Fibroblast of pulmonary artery (primary cell): ENCODE measurements at regions not wholly inside any gene's neighbourhood (a gene's known extent, or its start where the extent isn't known, plus 50 kb on each side); places are given as distances from the start of the nearest gene placed in this dataset.

Experiments
- DNase-seq: peaks from one replicate; pipeline ENCODE4 v3.0.0-alpha.2; 2010; ENCODE audit warnings: low read depth
- H3K4me3 ChIP-seq: replicated peaks from 2 replicates; pipeline ENCODE4 v1.5.1; 2011; ENCODE audit warnings: low read depth, mild to moderate bottlenecking, control low read depth, low read length, moderate library complexity
- TF ChIP-seq, protein P1 (sequence below): IDR thresholded peaks from 2 replicates; pipeline ENCODE4 v1.5.1; 2011; ENCODE audit warnings: mild to moderate bottlenecking, control low read depth, low read length, inconsistent platforms; ENCODE audit errors: missing control alignments

DNA sequence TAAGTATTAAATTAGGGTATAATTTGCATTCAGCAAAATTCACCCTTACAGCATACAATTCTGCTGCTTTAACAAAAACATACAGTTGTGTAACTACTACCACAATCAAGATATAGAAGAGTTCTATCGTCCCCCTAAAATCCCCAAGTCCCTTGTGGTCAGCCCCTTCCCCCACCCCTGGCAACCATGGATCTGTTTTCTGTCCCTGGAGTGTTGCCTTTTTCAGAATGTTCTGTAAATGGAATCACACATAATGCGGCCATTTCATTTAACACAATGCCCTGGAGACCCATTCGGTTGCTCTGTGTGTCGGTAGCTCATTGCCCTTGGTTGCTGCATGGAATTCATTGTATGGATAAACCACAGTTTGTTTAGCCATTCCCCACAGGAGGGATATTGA, 190.2 kb downstream of the IRX5 start:
- TF ChIP-seq, protein P1, sequence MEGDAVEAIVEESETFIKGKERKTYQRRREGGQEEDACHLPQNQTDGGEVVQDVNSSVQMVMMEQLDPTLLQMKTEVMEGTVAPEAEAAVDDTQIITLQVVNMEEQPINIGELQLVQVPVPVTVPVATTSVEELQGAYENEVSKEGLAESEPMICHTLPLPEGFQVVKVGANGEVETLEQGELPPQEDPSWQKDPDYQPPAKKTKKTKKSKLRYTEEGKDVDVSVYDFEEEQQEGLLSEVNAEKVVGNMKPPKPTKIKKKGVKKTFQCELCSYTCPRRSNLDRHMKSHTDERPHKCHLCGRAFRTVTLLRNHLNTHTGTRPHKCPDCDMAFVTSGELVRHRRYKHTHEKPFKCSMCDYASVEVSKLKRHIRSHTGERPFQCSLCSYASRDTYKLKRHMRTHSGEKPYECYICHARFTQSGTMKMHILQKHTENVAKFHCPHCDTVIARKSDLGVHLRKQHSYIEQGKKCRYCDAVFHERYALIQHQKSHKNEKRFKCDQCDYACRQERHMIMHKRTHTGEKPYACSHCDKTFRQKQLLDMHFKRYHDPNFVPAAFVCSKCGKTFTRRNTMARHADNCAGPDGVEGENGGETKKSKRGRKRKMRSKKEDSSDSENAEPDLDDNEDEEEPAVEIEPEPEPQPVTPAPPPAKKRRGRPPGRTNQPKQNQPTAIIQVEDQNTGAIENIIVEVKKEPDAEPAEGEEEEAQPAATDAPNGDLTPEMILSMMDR: no peak
- no peak overlapping the region for H3K4me3 ChIP-seq
- DNase-seq: no peak

DNA sequence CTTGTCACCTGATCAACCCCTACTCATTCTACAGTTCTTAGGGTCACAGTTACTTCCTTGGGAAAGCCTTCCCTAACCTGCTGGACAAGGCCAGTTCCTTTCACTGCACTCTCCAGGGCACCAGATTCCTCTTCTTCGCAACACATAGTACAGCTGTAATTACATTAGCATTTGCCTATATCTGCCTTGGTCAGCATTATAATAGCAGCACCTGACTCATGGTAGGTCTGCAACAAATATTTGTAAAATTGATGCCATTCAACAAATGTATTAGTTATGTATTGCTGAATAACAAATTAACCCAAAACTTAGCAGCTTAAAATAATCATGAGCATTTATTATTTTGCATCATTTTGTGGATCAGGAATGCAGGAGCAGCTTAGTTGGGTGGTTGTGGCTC, 193.0 kb downstream of the IRX5 start:
- no peak overlapping the region for H3K4me3 ChIP-seq
- DNase-seq: no peak
- TF ChIP-seq, protein P1: no peak

DNA sequence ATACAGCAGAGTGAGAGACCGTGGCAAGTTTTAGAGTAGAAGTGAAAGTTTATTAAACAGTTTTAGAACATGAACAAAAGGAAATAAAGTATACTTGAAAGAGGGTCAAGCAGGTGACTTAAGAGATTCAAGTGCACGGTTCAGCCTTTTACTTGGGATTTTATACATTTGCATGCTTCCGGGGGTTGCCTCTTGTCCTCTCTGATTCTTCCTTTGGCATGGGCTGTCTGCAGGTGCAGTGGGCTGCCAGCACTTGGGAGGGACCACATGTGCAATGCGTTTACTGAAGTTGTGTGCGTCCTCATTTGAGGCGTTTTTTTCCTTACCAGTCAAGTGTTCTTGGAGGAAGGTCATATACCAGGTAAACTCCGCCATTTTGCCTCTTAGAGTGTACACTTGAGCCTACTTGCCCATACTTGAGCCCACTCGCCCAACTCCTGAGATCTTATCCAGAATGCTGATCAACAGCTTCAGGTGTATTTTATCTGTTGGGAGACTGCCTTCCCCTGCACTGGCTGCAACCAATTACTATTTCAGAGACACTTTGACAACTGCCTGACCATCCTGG, 195.2 kb downstream of the IRX5 start:
- TF ChIP-seq, protein P1: no peak
- no peak for DNase-seq
- no peak overlapping the region for H3K4me3 ChIP-seq

DNA sequence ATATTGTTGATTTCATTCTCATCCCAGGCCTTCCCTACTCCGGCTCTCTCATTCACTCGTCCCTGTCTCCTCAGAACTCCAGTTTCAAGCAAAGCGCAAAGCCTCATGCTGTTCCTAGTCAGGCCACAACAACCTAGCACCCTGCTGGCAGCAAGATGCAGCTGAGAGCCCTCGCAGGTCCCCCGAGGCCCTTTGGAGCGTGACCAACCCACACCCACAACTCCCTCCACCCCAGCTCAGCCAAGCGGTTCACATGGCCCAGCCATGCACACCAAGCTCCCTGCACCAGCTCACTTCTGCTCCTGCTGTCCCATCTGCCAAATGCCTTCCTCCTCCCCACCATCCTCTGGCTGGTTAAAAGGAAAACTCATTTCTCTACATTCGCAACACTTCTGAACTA, 195.8 kb downstream of the IRX5 start:
- no peak overlapping the region for H3K4me3 ChIP-seq
- TF ChIP-seq, protein P1: no peak
- no peak for DNase-seq

DNA sequence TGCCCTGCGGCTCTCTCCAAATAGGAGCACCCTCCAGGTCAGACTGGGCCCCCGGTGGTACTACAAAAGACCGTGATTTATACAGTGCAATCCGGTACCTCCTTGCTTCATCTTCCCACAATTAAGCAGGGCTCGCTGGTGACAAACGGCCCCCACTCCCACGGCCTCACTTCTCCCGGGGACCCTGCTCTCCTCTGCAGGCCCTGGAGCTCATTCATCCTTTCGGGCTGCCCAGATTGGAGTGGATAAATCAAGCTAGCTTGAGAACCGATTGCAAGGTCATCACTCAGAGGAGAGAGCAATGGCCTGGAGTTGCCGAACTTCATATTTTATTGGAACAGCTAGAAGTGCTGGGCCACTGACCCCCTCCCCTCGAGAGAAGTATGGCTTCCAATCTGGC, 193.5 kb upstream of the IRX6 start:
- no peak for DNase-seq
- no peak overlapping the region for H3K4me3 ChIP-seq
- TF ChIP-seq, protein P1: no peak

DNA sequence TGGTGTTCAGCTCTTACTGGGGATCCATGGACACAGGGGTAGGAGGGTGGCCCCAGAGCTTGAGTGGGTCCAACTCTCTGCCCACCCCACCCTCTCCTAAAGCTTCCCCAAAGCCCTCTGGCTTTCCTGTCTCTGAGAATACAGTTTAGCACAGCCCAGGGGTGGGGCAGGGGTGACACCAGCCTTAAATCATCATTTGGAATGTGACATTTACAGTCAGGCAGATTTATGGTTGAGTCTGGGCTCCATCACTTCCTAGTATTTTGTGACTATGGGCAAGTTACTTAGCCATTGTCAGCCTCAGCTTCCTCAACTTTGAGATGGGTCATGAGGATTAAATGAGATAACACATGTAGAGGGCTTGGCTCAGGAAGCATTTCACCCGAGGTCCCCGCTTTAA, 193.1 kb upstream of the IRX6 start:
- TF ChIP-seq, protein P1: no peak
- no peak for DNase-seq

DNA sequence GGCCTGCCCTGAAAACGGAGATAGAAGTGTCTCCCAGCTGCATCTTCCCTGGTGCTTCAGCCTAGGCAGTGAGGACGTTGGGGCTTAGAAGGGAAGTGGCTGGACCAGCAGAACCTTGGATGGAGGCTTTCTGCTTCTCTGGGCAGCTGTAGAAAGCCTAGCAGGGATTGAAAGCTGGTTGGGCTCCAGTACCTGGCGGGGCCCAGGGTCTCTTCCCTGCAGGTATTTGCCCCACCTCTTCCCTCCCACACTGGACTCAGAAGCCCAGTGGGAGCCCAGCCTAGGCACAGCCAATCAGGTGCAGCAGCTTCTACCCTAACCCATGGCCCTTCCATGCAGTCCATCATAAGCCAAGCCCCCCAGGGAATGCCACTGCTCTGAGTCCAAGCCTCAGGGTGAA, 190.3 kb upstream of the IRX6 start:
- no peak for DNase-seq
- H3K4me3 ChIP-seq: no peak overlapping the region
- TF ChIP-seq, protein P1: no peak

More for the DNA sequence above, 193.1 kb upstream of the IRX6 start:
- no peak overlapping the region for H3K4me3 ChIP-seq
